Coronary artery (tissue), 2 donors: ENCODE measurements at regions not wholly inside any gene's neighbourhood (a gene's known extent, or its start where the extent isn't known, plus 50 kb on each side); places are given as distances from the start of the nearest gene placed in this dataset.

Experiments used
- DNase-seq: peaks from one replicate; pipeline ENCODE4 v3.0.0-alpha.2; 2017; ENCODE audit warnings: low spot score
- H3K27ac ChIP-seq, 2 donors: fragments of 200-600 bp; sonication (generic); one replicate each; pipeline ENCODE4 v1.5.1; 2016 to 2019
- H3K4me3 ChIP-seq: fragments of 200-600 bp; sonication (generic); 2 replicates; pipeline ENCODE4 v1.5.1; 2016; ENCODE audit warnings: mild to moderate bottlenecking, moderate library complexity
- TF ChIP-seq, protein P1 (sequence below): fragments of 200-600 bp; sonication (generic); IDR thresholded peaks from one replicate; pipeline ENCODE4 v1.5.1; 2019; ENCODE audit warnings: antibody characterized with exemption

DNA sequence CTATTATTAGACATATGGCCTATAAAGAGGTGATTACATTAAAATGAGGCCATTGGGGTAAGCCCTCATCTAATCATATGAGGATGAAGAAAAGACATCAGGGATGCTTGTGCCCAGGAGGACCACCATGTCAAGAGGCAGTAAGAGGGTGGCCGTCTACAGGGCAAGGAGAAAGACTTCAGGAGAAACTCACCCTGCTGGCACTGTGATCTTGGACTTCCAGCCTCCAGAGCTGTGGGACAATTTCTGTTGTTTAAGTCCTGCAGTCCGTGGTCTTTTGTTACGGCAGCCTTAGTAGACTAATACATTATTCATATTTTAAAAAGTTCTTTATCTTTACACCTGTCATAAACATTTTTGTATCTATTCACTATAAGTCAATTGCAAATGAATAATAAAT is 290.0 kb downstream of the PRL start:
- no peak for DNase-seq
- TF ChIP-seq, protein P1, sequence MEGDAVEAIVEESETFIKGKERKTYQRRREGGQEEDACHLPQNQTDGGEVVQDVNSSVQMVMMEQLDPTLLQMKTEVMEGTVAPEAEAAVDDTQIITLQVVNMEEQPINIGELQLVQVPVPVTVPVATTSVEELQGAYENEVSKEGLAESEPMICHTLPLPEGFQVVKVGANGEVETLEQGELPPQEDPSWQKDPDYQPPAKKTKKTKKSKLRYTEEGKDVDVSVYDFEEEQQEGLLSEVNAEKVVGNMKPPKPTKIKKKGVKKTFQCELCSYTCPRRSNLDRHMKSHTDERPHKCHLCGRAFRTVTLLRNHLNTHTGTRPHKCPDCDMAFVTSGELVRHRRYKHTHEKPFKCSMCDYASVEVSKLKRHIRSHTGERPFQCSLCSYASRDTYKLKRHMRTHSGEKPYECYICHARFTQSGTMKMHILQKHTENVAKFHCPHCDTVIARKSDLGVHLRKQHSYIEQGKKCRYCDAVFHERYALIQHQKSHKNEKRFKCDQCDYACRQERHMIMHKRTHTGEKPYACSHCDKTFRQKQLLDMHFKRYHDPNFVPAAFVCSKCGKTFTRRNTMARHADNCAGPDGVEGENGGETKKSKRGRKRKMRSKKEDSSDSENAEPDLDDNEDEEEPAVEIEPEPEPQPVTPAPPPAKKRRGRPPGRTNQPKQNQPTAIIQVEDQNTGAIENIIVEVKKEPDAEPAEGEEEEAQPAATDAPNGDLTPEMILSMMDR: no peak

DNA sequence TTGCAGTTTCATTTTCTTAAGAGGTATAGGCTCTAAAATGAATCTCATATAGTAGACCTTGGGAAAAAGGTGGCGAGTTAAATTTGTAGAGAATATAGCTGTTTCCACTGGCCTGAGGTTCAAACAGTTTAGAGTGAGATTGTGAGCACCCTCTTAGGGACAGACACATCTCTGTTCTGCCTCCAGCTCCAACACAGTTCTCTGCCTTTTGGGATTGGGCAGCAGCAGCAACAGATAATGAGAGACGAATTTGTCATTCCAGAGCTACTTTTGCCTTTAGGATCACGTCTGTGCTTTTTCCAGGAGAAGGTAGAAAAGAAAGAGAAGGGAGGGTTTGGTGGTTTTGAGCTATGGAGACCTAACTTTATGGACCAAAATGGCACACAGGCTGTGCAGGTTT is 289.4 kb downstream of the PRL start:
- Histone ChIP-seq H3K4me3 (no peak overlapping the region), H3K27ac (no peak overlapping the region)
- TF ChIP-seq, protein P1: no peak
- DNase-seq: no peak

More for the DNA sequence above, 290.0 kb downstream of the PRL start:
- Histone ChIP-seq H3K4me3 (no peak overlapping the region), H3K27ac (no peak overlapping the region)

DNA sequence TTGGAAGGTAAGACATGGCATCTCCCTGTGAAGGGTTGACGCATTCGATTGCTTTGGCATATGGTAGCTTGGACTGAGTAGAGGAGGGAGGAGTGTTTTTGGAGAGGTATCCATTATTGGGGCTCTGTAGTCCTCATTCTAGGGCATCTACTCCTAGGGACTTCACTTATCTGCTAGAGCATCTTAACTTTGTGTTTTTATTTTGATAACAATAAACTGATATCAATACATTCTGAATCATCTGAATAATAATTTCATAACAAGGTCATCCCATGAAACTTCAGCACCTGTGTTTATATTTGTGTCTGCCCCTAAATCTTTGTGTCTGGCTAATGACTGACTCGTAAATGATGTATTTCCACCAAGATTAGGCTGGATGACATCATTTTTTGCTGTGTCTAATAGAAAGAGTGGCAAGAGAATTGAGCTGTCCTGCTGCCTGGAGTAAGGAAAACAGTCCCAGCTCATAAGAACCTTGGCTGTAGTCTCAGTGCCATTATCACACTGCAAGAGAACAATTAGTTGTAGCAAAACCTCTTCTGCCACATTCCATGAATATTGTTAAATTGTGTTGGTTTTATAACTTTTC is 288.5 kb downstream of the PRL start:
- TF ChIP-seq, protein P1: no peak
- H3K4me3 ChIP-seq: no peak overlapping the region
- no peak for DNase-seq
- no peak overlapping the region for H3K27ac ChIP-seq

DNA sequence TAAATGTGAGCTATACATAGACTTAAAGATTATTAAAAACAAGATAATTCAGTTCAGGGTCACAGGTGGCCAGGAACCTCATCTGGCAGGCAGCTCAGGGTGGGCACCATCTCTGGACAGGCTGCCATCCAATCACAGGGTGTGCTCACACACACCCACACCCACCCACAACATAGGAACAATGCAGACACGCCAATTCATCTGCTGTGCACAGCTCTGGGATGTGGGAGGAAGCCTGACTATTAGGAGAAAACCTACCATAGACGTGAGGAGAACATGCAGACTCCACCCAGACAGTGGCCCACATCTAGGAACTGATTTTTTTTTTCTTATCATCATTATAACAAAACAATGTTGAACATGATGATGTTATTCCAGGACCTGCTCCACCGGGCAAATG is 286.7 kb downstream of the PRL start:
- no peak overlapping the region for H3K27ac ChIP-seq
- TF ChIP-seq, protein P1: no peak
- no peak for DNase-seq
- H3K4me3 ChIP-seq: no peak overlapping the region

DNA sequence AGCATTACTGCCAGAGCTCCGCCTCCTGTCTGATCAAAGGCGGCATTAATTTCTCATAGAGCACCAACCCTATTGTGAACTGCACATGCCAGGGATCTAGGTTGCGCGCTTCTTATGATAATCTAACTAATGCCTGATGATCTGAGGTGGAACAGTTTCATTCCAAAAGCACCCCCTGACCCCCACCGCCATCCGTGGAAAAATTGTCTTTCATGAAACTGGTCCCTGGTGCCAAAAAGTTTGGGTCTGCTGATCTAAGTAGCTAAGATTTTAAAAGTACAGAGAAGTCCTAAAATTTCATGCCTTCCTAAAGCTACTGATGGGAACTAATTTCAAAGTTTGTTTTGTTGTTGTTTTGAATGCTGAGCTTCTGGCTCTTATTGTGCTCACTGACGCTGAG is 281.6 kb downstream of the PRL start:
- no peak overlapping the region for H3K4me3 ChIP-seq
- no peak for DNase-seq
- TF ChIP-seq, protein P1: no peak
- no peak overlapping the region for H3K27ac ChIP-seq

DNA sequence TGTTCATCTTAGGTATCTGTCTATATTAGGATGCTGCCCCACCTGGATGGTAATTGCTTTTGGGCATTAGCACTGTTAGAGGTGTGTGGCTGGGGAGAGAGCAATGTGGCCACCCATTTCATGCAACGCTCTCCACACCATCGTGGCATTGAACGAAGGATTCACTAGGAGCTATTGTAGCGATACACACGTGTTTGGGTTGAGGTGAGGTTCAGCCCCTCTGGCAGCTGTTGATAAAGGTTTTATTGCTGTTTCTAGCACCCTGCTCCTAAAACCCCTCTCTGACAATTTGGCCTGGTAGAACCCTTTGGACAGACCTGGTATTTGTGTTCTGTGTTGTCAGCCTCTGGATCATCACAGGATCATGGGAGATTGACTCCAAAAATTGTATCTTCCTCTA is 280.9 kb downstream of the PRL start:
- no peak overlapping the region for H3K4me3 ChIP-seq
- H3K27ac ChIP-seq: no peak overlapping the region
- TF ChIP-seq, protein P1: no peak
- DNase-seq: no peak

DNA sequence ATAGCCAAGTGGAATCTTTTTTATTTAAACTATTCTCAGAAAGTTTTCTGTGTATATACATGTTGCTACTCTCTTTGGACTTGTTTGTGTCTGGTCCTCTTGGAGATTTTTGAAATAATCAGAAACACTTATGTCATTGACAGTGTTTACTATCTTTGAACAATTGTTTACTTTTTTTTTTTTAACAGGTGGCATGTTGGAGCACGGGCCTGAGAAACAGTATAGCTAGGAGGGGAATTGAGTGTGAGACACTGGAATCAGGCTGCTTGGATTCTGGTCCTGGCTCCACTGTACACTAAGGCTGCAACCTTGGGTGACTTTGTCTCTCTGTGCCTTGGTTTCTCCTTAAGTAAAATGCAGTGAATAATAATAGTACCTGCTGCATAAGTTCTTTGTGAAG is 279.6 kb downstream of the PRL start:
- TF ChIP-seq, protein P1: no peak
- H3K4me3 ChIP-seq: no peak overlapping the region
- H3K27ac ChIP-seq: no peak overlapping the region
- DNase-seq: no peak
